T-helper 2 cell treated with Interferon-gamma antibody and Interleukin-4, amounts not matched to agents 5 μg/mL and 100 μg/mL, for 36 hours (primary cell): ENCODE measurements at regions not wholly inside any gene's neighbourhood (a gene's known extent, or its start where the extent isn't known, plus 50 kb on each side); places are given as distances from the start of the nearest gene placed in this dataset.

Experiments used
- DNase-seq: peaks from one replicate; pipeline ENCODE4 v3.0.0; 2021; ENCODE audit warnings: low spot score
- H3K27ac Mint-ChIP-seq: one replicate; pipeline ENCODE4 v1.8.0; 2021; ENCODE audit warnings: mild to moderate bottlenecking, mixed read lengths
- H3K27me3 Mint-ChIP-seq: one replicate; pipeline ENCODE4 v1.8.0; 2021; ENCODE audit warnings: low read depth, mixed read lengths
- H3K36me3 Mint-ChIP-seq: one replicate; pipeline ENCODE4 v1.8.0; 2021; ENCODE audit warnings: low read depth, mixed read lengths
- H3K4me1 Mint-ChIP-seq: one replicate; pipeline ENCODE4 v1.8.0; 2021; ENCODE audit warnings: low read depth, mixed read lengths
- H3K4me3 Mint-ChIP-seq: one replicate; pipeline ENCODE4 v1.8.0; 2022; ENCODE audit warnings: mild to moderate bottlenecking, moderate library complexity, mixed read lengths
- H3K9me3 Mint-ChIP-seq: one replicate; pipeline ENCODE4 v1.8.0; 2021; ENCODE audit warnings: mixed read lengths

- no peaks in the 10 kb centered on the region for H3K9me3 Mint-ChIP-seq
- H3K4me1 Mint-ChIP-seq: no peaks in the 10 kb centered on the region
- DNase-seq: no peak
- H3K27ac Mint-ChIP-seq: no peak overlapping the region
- H3K4me3 Mint-ChIP-seq: no peak overlapping the region
- H3K36me3 Mint-ChIP-seq: no peaks in the 10 kb centered on the region
- peaks cover 7% of the 10 kb centered on the region for H3K27me3 Mint-ChIP-seq
Observed at GRCh38 chr11:45400591-45400990, 114.5 kb upstream of the SYT13 start.

GRCh38 chr11:45399166-45399565, 113.0 kb upstream of the SYT13 start:
- H3K27ac Mint-ChIP-seq: no peak overlapping the region
- no peaks in the 10 kb centered on the region for H3K4me1 Mint-ChIP-seq
- H3K27me3 Mint-ChIP-seq: peaks cover 6% of the 10 kb centered on the region
- no peaks in the 10 kb centered on the region for H3K9me3 Mint-ChIP-seq
- no peaks in the 10 kb centered on the region for H3K36me3 Mint-ChIP-seq
- no peak for DNase-seq
- no peak overlapping the region for H3K4me3 Mint-ChIP-seq

GRCh38 chr11:45398325-45398724, 112.2 kb upstream of the SYT13 start:
- no peak for DNase-seq
- Mint-ChIP-seq H3K27me3 (peaks cover 3% of the 10 kb centered on the region), H3K4me1 (no peaks in the 10 kb centered on the region), H3K27ac (no peak overlapping the region), H3K4me3 (no peak overlapping the region), H3K36me3 (no peaks in the 10 kb centered on the region), H3K9me3 (no peaks in the 10 kb centered on the region)

- no peaks in the 10 kb centered on the region for H3K36me3 Mint-ChIP-seq
- no peak for DNase-seq
- no peak overlapping the region for H3K4me3 Mint-ChIP-seq
- no peaks in the 10 kb centered on the region for H3K4me1 Mint-ChIP-seq
- no peaks in the 10 kb centered on the region for H3K9me3 Mint-ChIP-seq
- H3K27me3 Mint-ChIP-seq: peaks cover 3% of the 10 kb centered on the region
- H3K27ac Mint-ChIP-seq: no peak overlapping the region
Observed at GRCh38 chr11:45396394-45396793, 110.3 kb upstream of the SYT13 start.

- no peaks in the 10 kb centered on the region for H3K4me1 Mint-ChIP-seq
- H3K4me3 Mint-ChIP-seq: no peak overlapping the region
- no peaks in the 10 kb centered on the region for H3K36me3 Mint-ChIP-seq
- H3K27me3 Mint-ChIP-seq: peaks cover 3% of the 10 kb centered on the region
- H3K27ac Mint-ChIP-seq: no peak overlapping the region
- H3K9me3 Mint-ChIP-seq: no peaks in the 10 kb centered on the region
- no peak for DNase-seq
Observed at GRCh38 chr11:45395947-45396346, 109.8 kb upstream of the SYT13 start.

- H3K27me3 Mint-ChIP-seq: peaks cover 3% of the 10 kb centered on the region
- no peaks in the 10 kb centered on the region for H3K36me3 Mint-ChIP-seq
- H3K27ac Mint-ChIP-seq: no peak overlapping the region
Observed at GRCh38 chr11:45395421-45395820, 109.3 kb upstream of the SYT13 start.

GRCh38 chr11:45394294-45395085, 108.3 kb upstream of the SYT13 start:
- DNase-seq: no peak
- Mint-ChIP-seq H3K27ac (no peak overlapping the region), H3K27me3 (peaks cover 3% of the 10 kb centered on the region), H3K36me3 (no peaks in the 10 kb centered on the region), H3K4me3 (no peak overlapping the region), H3K9me3 (no peaks in the 10 kb centered on the region), H3K4me1 (no peaks in the 10 kb centered on the region)

More at GRCh38 chr11:45395421-45395820, 109.3 kb upstream of the SYT13 start:
- H3K9me3 Mint-ChIP-seq: no peaks in the 10 kb centered on the region
- no peaks in the 10 kb centered on the region for H3K4me1 Mint-ChIP-seq
- H3K4me3 Mint-ChIP-seq: no peak overlapping the region
- DNase-seq: no peak

- H3K27me3 Mint-ChIP-seq: peaks cover 3% of the 10 kb centered on the region
- no peaks in the 10 kb centered on the region for H3K36me3 Mint-ChIP-seq
- no peak for DNase-seq
- H3K9me3 Mint-ChIP-seq: no peaks in the 10 kb centered on the region
- H3K4me3 Mint-ChIP-seq: no peak overlapping the region
- no peak overlapping the region for H3K27ac Mint-ChIP-seq
- no peaks in the 10 kb centered on the region for H3K4me1 Mint-ChIP-seq
Observed at GRCh38 chr11:45393826-45394225, 107.7 kb upstream of the SYT13 start.

GRCh38 chr11:45393334-45393733, 107.2 kb upstream of the SYT13 start:
- no peak overlapping the region for H3K4me3 Mint-ChIP-seq
- H3K27ac Mint-ChIP-seq: no peak overlapping the region
- DNase-seq: no peak
- no peaks in the 10 kb centered on the region for H3K9me3 Mint-ChIP-seq
- H3K27me3 Mint-ChIP-seq: peaks cover 2% of the 10 kb centered on the region
- H3K4me1 Mint-ChIP-seq: no peaks in the 10 kb centered on the region
- no peaks in the 10 kb centered on the region for H3K36me3 Mint-ChIP-seq

- no peak overlapping the region for H3K27ac Mint-ChIP-seq
- no peak overlapping the region for H3K4me3 Mint-ChIP-seq
- H3K36me3 Mint-ChIP-seq: no peaks in the 10 kb centered on the region
- H3K27me3 Mint-ChIP-seq: peaks cover 7% of the 10 kb centered on the region
- DNase-seq: no peak
- H3K4me1 Mint-ChIP-seq: no peaks in the 10 kb centered on the region
- H3K9me3 Mint-ChIP-seq: no peaks in the 10 kb centered on the region
Observed at GRCh38 chr11:45392591-45393091, 106.5 kb upstream of the SYT13 start.

GRCh38 chr11:45392154-45392553, 106.0 kb upstream of the SYT13 start:
- DNase-seq: no peak
- Mint-ChIP-seq H3K9me3 (no peaks in the 10 kb centered on the region), H3K27me3 (peaks cover 8% of the 10 kb centered on the region), H3K36me3 (no peaks in the 10 kb centered on the region), H3K4me3 (no peak overlapping the region), H3K4me1 (no peaks in the 10 kb centered on the region), H3K27ac (no peak overlapping the region)

- H3K4me1 Mint-ChIP-seq: no peaks in the 10 kb centered on the region
- no peak overlapping the region for H3K4me3 Mint-ChIP-seq
- no peak for DNase-seq
- no peaks in the 10 kb centered on the region for H3K9me3 Mint-ChIP-seq
- no peaks in the 10 kb centered on the region for H3K36me3 Mint-ChIP-seq
- no peak overlapping the region for H3K27ac Mint-ChIP-seq
- H3K27me3 Mint-ChIP-seq: peaks cover 8% of the 10 kb centered on the region
Observed at GRCh38 chr11:45391168-45391850, 105.2 kb upstream of the SYT13 start.

GRCh38 chr11:45390407-45390806, 104.3 kb upstream of the SYT13 start:
- DNase-seq: no peak
- Mint-ChIP-seq H3K9me3 (no peaks in the 10 kb centered on the region), H3K36me3 (no peaks in the 10 kb centered on the region), H3K4me3 (no peak overlapping the region), H3K4me1 (peaks cover 2% of the 10 kb centered on the region), H3K27ac (no peak overlapping the region), H3K27me3 (peaks cover 8% of the 10 kb centered on the region)

GRCh38 chr11:45388472-45388871, 102.3 kb upstream of the SYT13 start:
- Mint-ChIP-seq H3K27me3 (peaks cover 10% of the 10 kb centered on the region), H3K4me3 (no peak overlapping the region), H3K27ac (no peak overlapping the region), H3K36me3 (no peaks in the 10 kb centered on the region), H3K4me1 (peaks cover 2% of the 10 kb centered on the region), H3K9me3 (no peaks in the 10 kb centered on the region)
- DNase-seq: no peak
